HepG2 (cell line): ENCODE measurements at regions not wholly inside any gene's neighbourhood (a gene's known extent, or its start where the extent isn't known, plus 50 kb on each side); places are given as distances from the start of the nearest gene placed in this dataset.

ENCODE experiments used
- ELF3 ChIP-seq: IDR thresholded peaks from 2 replicates; pipeline ENCODE4 v1.6.1; 2016; ENCODE audit warnings: missing genetic modification reagents, missing compliant biosample characterization
- GATA4 ChIP-seq: sonication (generic); IDR thresholded peaks from 2 replicates; pipeline ENCODE4 v1.6.1; 2016; ENCODE audit warnings: antibody characterized with exemption, low read depth, borderline replicate concordance
- GLI4 ChIP-seq: sonication (generic); formaldehyde crosslinking; IDR thresholded peaks from 2 replicates; pipeline ENCODE4 v1.5.1; 2020; ENCODE audit warnings: missing genetic modification reagents, mild to moderate bottlenecking, moderate library complexity, borderline replicate concordance
- HDAC2 ChIP-seq: sonication (generic); formaldehyde crosslinking; IDR thresholded peaks from 2 replicates; pipeline ENCODE4 v1.4.0; 2020; ENCODE audit warnings: missing genetic modification reagents
- NR2F6 ChIP-seq, 2 experiments: IDR thresholded peaks; 2 replicates each; pipeline ENCODE4 v1.6.1; 2016; ENCODE audit warnings: antibody characterized with exemption in 1 of 2, mild to moderate bottlenecking in 1 of 2
- SRF ChIP-seq: IDR thresholded peaks from 2 replicates; pipeline ENCODE4 v1.6.1; 2011; ENCODE audit warnings: mild to moderate bottlenecking, low read depth, low read length, moderate library complexity
- TAF1 ChIP-seq: sonication (generic); formaldehyde crosslinking; IDR thresholded peaks from 2 replicates; pipeline ENCODE4 v1.4.0; 2020; ENCODE audit warnings: missing genetic modification reagents
- ZBTB1 ChIP-seq: sonication (generic); formaldehyde crosslinking; IDR thresholded peaks from 2 replicates; pipeline ENCODE4 v1.4.0; 2020; ENCODE audit warnings: missing genetic modification reagents, borderline replicate concordance
- ZNF20 ChIP-seq: sonication (generic); formaldehyde crosslinking; IDR thresholded peaks from 2 replicates; pipeline ENCODE4 v1.4.0; 2020; ENCODE audit warnings: mild to moderate bottlenecking, moderate library complexity, missing genetic modification reagents
- ZNF709 ChIP-seq: sonication (generic); formaldehyde crosslinking; IDR thresholded peaks from 2 replicates; pipeline ENCODE4 v1.5.0; 2020; ENCODE audit warnings: mild to moderate bottlenecking, missing genetic modification reagents
- ZNF792 ChIP-seq: IDR thresholded peaks from 2 replicates; pipeline ENCODE4 v1.6.1; 2016
- TF ChIP-seq, protein P1 (sequence below): sonication (generic); formaldehyde crosslinking; IDR thresholded peaks from 2 replicates; pipeline ENCODE4 v1.5.0; 2020; ENCODE audit warnings: mild to moderate bottlenecking, missing genetic modification reagents, moderate library complexity
- TF ChIP-seq, protein P2 (sequence below): IDR thresholded peaks from 2 replicates; pipeline ENCODE4 v1.6.1; 2016; ENCODE audit warnings: low read depth, missing genetic modification reagents, missing compliant biosample characterization
- TF ChIP-seq, protein P3 (sequence below), 2 experiments: IDR thresholded peaks; 2 replicates each; pipeline ENCODE4 v1.6.1; 2011 to 2012; ENCODE audit warnings: low read length in 2 of 2, borderline replicate concordance in 1 of 2, low read depth in 1 of 2, mild to moderate bottlenecking in 1 of 2, moderate library complexity in 1 of 2

DNA sequence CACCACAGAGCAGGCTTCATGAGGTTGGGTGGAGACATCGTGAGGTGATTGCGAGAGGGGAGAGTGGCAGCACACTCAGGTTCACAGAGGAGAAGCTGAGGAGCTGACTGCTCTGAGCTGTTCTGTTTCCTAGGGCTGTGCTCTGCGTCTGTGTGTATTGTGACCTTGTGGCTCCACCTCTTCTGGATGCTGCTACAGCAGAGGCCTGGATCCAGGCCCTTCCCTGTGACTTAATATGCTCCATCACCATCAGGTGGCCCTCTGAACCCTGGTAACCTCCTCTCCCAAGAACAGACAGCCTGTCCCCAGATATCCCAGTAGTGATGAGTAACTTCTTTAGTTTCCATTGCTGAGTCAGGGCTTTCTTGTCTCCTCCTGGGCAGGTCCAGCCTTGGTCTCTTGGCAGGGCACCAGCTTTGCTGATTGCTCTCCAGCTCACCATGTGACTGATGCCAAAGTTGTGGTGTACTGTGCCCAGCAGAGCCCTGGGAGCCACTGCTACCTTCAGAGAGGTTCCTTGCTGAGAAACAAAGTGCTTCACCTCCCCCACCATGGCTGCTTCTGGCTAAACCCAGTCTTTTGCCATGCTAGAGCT, 212.8 kb upstream of the CHD1 start:
- TF ChIP-seq TAF1 (CRISPR knock-in tag) (no peak), GLI4 (CRISPR knock-in tag) (no peak), GATA4 (no peak), ELF3 (CRISPR knock-in tag) (no peak), SRF (no peak), ZNF709 (CRISPR knock-in tag) (no peak), NR2F6 (IDR thresholded peaks at IDR 0.05) (no peak), NR2F6 (CRISPR knock-in tag; IDR thresholded peaks at IDR 0.05) (no peak), ZNF792 (no peak), ZNF20 (CRISPR knock-in tag) (no peak), HDAC2 (CRISPR knock-in tag) (no peak), ZBTB1 (no peak)
- TF ChIP-seq, protein P1, sequence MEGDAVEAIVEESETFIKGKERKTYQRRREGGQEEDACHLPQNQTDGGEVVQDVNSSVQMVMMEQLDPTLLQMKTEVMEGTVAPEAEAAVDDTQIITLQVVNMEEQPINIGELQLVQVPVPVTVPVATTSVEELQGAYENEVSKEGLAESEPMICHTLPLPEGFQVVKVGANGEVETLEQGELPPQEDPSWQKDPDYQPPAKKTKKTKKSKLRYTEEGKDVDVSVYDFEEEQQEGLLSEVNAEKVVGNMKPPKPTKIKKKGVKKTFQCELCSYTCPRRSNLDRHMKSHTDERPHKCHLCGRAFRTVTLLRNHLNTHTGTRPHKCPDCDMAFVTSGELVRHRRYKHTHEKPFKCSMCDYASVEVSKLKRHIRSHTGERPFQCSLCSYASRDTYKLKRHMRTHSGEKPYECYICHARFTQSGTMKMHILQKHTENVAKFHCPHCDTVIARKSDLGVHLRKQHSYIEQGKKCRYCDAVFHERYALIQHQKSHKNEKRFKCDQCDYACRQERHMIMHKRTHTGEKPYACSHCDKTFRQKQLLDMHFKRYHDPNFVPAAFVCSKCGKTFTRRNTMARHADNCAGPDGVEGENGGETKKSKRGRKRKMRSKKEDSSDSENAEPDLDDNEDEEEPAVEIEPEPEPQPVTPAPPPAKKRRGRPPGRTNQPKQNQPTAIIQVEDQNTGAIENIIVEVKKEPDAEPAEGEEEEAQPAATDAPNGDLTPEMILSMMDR (CRISPR knock-in tag) = no peak
- TF ChIP-seq, protein P2, sequence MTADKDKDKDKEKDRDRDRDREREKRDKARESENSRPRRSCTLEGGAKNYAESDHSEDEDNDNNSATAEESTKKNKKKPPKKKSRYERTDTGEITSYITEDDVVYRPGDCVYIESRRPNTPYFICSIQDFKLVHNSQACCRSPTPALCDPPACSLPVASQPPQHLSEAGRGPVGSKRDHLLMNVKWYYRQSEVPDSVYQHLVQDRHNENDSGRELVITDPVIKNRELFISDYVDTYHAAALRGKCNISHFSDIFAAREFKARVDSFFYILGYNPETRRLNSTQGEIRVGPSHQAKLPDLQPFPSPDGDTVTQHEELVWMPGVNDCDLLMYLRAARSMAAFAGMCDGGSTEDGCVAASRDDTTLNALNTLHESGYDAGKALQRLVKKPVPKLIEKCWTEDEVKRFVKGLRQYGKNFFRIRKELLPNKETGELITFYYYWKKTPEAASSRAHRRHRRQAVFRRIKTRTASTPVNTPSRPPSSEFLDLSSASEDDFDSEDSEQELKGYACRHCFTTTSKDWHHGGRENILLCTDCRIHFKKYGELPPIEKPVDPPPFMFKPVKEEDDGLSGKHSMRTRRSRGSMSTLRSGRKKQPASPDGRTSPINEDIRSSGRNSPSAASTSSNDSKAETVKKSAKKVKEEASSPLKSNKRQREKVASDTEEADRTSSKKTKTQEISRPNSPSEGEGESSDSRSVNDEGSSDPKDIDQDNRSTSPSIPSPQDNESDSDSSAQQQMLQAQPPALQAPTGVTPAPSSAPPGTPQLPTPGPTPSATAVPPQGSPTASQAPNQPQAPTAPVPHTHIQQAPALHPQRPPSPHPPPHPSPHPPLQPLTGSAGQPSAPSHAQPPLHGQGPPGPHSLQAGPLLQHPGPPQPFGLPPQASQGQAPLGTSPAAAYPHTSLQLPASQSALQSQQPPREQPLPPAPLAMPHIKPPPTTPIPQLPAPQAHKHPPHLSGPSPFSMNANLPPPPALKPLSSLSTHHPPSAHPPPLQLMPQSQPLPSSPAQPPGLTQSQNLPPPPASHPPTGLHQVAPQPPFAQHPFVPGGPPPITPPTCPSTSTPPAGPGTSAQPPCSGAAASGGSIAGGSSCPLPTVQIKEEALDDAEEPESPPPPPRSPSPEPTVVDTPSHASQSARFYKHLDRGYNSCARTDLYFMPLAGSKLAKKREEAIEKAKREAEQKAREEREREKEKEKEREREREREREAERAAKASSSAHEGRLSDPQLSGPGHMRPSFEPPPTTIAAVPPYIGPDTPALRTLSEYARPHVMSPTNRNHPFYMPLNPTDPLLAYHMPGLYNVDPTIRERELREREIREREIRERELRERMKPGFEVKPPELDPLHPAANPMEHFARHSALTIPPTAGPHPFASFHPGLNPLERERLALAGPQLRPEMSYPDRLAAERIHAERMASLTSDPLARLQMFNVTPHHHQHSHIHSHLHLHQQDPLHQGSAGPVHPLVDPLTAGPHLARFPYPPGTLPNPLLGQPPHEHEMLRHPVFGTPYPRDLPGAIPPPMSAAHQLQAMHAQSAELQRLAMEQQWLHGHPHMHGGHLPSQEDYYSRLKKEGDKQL (CRISPR knock-in tag) = no peak
- TF ChIP-seq, protein P3, sequence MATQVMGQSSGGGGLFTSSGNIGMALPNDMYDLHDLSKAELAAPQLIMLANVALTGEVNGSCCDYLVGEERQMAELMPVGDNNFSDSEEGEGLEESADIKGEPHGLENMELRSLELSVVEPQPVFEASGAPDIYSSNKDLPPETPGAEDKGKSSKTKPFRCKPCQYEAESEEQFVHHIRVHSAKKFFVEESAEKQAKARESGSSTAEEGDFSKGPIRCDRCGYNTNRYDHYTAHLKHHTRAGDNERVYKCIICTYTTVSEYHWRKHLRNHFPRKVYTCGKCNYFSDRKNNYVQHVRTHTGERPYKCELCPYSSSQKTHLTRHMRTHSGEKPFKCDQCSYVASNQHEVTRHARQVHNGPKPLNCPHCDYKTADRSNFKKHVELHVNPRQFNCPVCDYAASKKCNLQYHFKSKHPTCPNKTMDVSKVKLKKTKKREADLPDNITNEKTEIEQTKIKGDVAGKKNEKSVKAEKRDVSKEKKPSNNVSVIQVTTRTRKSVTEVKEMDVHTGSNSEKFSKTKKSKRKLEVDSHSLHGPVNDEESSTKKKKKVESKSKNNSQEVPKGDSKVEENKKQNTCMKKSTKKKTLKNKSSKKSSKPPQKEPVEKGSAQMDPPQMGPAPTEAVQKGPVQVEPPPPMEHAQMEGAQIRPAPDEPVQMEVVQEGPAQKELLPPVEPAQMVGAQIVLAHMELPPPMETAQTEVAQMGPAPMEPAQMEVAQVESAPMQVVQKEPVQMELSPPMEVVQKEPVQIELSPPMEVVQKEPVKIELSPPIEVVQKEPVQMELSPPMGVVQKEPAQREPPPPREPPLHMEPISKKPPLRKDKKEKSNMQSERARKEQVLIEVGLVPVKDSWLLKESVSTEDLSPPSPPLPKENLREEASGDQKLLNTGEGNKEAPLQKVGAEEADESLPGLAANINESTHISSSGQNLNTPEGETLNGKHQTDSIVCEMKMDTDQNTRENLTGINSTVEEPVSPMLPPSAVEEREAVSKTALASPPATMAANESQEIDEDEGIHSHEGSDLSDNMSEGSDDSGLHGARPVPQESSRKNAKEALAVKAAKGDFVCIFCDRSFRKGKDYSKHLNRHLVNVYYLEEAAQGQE (IDR thresholded peaks at IDR 0.05; ENCODE audit: borderline replicate concordance in 1 of 2, low read depth in 1 of 2, low read length in 2 of 2) = no peak
